ENCODE measurements at regions not wholly inside any gene's neighbourhood (a gene's known extent, or its start where the extent isn't known, plus 50 kb on each side); places are given as distances from the start of the nearest gene placed in this dataset.

DNA sequence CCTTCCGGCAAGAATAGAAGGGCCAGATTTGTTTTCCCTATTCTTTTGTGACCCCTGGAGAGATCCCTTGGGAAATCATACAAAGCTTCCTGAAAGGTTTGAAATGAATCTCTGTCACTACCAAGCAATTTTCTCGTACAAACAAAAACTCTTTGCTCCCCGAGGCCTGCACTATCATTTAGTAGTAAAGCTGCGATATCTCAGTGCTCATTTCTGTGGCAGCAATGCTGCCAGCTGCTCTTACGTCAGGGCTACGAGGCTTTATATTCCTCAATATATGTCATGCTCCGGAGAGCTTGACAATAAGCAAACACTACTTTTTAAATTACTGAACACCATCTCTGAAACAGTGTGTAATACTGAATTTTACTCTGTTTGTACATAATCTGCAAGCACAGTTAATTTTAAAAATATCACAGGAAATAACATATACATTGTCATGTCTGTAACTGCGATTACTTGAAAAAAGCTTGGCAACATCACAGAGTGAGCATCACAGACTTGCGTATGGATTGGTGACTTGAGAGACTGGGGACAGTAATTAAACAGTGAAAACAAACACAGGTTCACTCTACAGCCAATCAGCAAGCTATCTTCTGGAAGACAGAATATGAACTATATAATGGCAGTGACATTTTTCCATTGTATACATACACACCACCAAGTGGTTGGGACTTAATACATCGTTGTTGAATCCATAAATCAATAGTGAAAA, 403.3 kb upstream of the NETO1 start:
- H3K27ac Mint-ChIP-seq (ENCODE audit: low read depth, unreplicated experiment), result no peak overlapping the region
- POLR2A ChIA-PET, result interaction anchor here (1.0 kb wide), 1 partner anchor 22 kb away, joined by 3 read pairs; no protein-coding TSS in a partner anchor
- no peaks in the 10 kb centered on the region for H3K27me3 Mint-ChIP-seq (ENCODE audit: insufficient read depth, unreplicated experiment)
- no peaks in the 10 kb centered on the region for H3K4me1 Mint-ChIP-seq (ENCODE audit: insufficient read depth, unreplicated experiment)
- no peaks in the 10 kb centered on the region for H3K9me3 Mint-ChIP-seq (ENCODE audit: unreplicated experiment)
- intact Hi-C loops (cut with micrococcal nuclease), result no loop called here
- no TSS peak for BruUV-seq (replicated peaks)
- CTCF ChIA-PET, result interaction anchor here (0.7 kb wide), 1 partner anchor 17 kb away, joined by 3 read pairs; no protein-coding TSS in a partner anchor
- no peak overlapping the region for H3K4me3 Mint-ChIP-seq (ENCODE audit: unreplicated experiment)
- TF ChIP-seq, protein P1, sequence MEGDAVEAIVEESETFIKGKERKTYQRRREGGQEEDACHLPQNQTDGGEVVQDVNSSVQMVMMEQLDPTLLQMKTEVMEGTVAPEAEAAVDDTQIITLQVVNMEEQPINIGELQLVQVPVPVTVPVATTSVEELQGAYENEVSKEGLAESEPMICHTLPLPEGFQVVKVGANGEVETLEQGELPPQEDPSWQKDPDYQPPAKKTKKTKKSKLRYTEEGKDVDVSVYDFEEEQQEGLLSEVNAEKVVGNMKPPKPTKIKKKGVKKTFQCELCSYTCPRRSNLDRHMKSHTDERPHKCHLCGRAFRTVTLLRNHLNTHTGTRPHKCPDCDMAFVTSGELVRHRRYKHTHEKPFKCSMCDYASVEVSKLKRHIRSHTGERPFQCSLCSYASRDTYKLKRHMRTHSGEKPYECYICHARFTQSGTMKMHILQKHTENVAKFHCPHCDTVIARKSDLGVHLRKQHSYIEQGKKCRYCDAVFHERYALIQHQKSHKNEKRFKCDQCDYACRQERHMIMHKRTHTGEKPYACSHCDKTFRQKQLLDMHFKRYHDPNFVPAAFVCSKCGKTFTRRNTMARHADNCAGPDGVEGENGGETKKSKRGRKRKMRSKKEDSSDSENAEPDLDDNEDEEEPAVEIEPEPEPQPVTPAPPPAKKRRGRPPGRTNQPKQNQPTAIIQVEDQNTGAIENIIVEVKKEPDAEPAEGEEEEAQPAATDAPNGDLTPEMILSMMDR (IDR thresholded peaks at IDR 0.05; ENCODE audit: unreplicated experiment), result no peak
- no peaks in the 10 kb centered on the region for H3K36me3 Mint-ChIP-seq (ENCODE audit: insufficient read depth, unreplicated experiment)
- no peak for DNase-seq (ENCODE audit: unreplicated experiment)

DNA sequence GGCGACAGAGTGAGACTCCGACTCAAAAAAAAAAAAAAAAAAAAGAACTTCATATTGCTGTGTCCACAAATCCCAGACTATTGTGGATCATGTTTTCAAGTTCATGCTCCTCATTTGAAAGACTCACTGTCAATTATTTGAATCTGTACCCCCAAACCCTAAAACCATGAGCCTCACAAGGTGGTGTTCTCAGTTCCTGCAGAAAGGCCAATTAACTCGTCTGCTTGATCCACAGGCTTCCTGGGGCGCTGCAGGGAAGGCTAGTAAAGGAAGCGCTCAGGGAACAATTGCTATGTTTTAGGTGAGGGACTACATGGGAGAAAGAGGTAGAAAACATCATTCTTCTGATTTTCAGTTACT, 396.8 kb upstream of the NETO1 start:
- intact Hi-C loops (cut with micrococcal nuclease), result no loop called here
- H3K4me3 Mint-ChIP-seq (ENCODE audit: unreplicated experiment), result no peak overlapping the region
- ChIA-PET POLR2A (no interaction called here), CTCF (no interaction called here)
- no peak for DNase-seq (ENCODE audit: unreplicated experiment)
- TF ChIP-seq, protein P1 (IDR thresholded peaks at IDR 0.05; ENCODE audit: unreplicated experiment), result no peak
- BruUV-seq (replicated peaks), result no TSS peak
- H3K27me3 Mint-ChIP-seq (ENCODE audit: insufficient read depth, unreplicated experiment), result no peaks in the 10 kb centered on the region
- no peaks in the 10 kb centered on the region for H3K4me1 Mint-ChIP-seq (ENCODE audit: insufficient read depth, unreplicated experiment)
- H3K27ac Mint-ChIP-seq (ENCODE audit: low read depth, unreplicated experiment), result no peak overlapping the region
- no peaks in the 10 kb centered on the region for H3K9me3 Mint-ChIP-seq (ENCODE audit: unreplicated experiment)
- H3K36me3 Mint-ChIP-seq (ENCODE audit: insufficient read depth, unreplicated experiment), result no peaks in the 10 kb centered on the region

DNA sequence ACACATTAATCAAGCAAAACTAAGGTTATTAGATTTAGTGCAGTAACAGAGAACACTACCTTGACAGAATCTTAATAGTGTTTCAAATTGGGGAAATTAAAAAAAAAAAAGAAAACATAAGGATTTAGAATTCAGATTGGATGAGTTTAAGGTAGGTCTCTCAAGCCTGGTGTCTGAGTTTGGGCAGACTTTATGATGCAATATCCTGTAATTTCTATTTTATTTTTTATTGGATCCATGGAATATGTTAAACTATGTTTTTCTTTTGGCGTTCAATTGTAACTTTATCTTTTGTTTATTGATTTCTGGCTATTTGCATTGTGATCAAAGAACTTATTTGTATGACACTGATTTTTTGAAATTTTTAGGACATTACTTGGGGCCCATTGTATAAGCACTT, 394.1 kb upstream of the NETO1 start:
- Mint-ChIP-seq H3K4me3 (ENCODE audit: unreplicated experiment) (no peak overlapping the region), H3K4me1 (ENCODE audit: insufficient read depth, unreplicated experiment) (no peaks in the 10 kb centered on the region), H3K9me3 (ENCODE audit: unreplicated experiment) (no peaks in the 10 kb centered on the region), H3K27ac (ENCODE audit: low read depth, unreplicated experiment) (no peak overlapping the region), H3K36me3 (ENCODE audit: insufficient read depth, unreplicated experiment) (no peaks in the 10 kb centered on the region), H3K27me3 (ENCODE audit: insufficient read depth, unreplicated experiment) (no peaks in the 10 kb centered on the region)
- intact Hi-C loops (cut with micrococcal nuclease), result no loop called here
- TF ChIP-seq, protein P1 (IDR thresholded peaks at IDR 0.05; ENCODE audit: unreplicated experiment), result no peak
- DNase-seq (ENCODE audit: unreplicated experiment), result no peak
- ChIA-PET CTCF (interaction anchor here (0.8 kb wide), 1 partner anchor 14 kb away, joined by 3 read pairs; no protein-coding TSS in a partner anchor), POLR2A (no interaction called here)
- BruUV-seq (replicated peaks), result no TSS peak

DNA sequence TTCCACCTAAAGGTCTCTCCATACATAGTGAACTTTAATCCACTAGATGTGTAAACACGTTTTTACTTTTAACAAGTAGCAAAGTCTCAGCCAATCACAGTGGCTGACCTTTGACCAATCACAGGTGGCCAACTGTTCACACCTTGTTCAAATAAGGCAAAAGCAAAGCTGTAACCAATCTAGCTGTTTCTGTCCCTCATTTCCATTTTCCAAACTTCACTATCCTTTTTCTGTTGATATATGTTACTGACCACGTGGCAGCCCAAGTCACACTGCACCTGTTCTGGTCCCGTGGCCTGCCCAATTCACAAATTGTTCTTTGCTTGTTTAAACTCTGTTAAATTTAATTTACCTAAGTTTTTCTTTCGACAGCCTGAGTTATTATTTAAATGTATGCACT, 393.5 kb upstream of the NETO1 start:
- intact Hi-C loops (cut with micrococcal nuclease), result no loop called here
- no peak for DNase-seq (ENCODE audit: unreplicated experiment)
- Mint-ChIP-seq H3K27ac (ENCODE audit: low read depth, unreplicated experiment) (no peak overlapping the region), H3K9me3 (ENCODE audit: unreplicated experiment) (no peaks in the 10 kb centered on the region), H3K36me3 (ENCODE audit: insufficient read depth, unreplicated experiment) (no peaks in the 10 kb centered on the region), H3K4me3 (ENCODE audit: unreplicated experiment) (no peak overlapping the region), H3K27me3 (ENCODE audit: insufficient read depth, unreplicated experiment) (no peaks in the 10 kb centered on the region), H3K4me1 (ENCODE audit: insufficient read depth, unreplicated experiment) (no peaks in the 10 kb centered on the region)
- no TSS peak for BruUV-seq (replicated peaks)
- POLR2A ChIA-PET, result no interaction called here
- CTCF ChIA-PET, result no interaction called here
- TF ChIP-seq, protein P1 (IDR thresholded peaks at IDR 0.05; ENCODE audit: unreplicated experiment), result no peak

All from MCF 10A (cell line).